ENCODE measurements at regions not wholly inside any gene's neighbourhood (a gene's known extent, or its start where the extent isn't known, plus 50 kb on each side); places are given as distances from the start of the nearest gene placed in this dataset.
"Not testable (repeated sequence)": the region's sequence is repeated elsewhere in the genome, so short reads cannot be mapped to it uniquely, and the experiment has no call there.

DNA sequence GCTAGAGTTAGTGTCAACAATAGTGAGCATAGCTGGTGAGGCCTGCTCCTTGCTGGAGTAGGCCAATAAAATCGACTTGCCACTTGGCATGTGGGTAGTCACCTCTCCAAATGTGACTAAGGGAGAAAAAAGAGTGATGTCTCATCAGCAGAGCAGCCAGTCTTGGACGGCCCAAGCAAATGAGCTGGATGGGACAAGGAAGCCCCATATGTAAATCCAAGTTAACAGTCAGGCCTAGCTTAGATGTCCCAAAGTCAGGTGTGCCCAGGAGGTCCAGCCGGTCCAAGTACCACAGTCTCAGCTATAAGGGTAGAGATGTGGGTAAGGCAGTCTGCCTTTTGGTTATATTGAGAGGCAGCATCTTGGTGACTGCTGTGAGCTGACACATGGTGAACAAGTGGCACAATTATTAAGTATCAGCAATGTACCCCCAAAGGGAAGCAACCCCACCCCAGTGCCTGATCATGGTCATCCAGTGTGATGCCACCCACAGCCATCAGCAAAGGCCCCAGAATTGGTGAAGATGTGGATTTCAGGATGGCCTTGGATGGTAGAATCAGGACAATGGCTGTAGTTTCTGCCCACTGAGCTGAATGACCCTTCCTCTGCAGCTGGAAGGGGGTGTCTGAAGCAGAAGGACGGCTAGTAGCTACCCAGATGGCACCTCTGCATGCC lies 83.4 kb downstream of the TNFRSF13B start:
- no peak for DNase-seq (ENCODE audit: low read depth in 2 of 2)

DNA sequence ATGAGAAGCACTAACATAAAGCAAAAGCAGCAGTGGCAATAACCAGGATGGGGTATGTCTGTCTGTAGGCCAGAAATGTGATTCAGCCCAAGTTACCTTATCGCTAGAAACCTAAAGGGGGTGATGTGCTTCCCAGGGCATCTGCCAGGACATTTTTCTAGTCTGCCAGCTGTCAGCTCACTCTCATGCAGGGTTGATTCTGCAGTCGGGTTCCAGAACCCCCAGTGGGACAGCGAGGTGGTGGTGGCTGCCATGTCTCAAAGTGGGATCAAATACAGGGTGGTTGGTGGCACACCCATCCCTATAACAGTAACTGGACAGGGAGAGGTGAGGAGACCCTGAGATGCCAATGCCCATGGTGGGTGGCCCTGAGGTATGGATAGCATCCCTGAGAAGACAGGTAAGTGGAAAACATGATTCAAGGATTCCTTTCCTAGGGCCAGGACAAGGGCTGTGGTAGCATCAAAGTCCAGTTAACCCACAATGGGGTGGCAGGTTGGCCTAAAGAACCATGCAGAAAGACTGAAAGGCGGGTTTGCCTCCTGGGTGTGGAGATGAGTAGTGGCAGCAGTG lies 84.3 kb downstream of the TNFRSF13B start:
- DNase-seq (ENCODE audit: low read depth in 2 of 2) = no peak

DNA sequence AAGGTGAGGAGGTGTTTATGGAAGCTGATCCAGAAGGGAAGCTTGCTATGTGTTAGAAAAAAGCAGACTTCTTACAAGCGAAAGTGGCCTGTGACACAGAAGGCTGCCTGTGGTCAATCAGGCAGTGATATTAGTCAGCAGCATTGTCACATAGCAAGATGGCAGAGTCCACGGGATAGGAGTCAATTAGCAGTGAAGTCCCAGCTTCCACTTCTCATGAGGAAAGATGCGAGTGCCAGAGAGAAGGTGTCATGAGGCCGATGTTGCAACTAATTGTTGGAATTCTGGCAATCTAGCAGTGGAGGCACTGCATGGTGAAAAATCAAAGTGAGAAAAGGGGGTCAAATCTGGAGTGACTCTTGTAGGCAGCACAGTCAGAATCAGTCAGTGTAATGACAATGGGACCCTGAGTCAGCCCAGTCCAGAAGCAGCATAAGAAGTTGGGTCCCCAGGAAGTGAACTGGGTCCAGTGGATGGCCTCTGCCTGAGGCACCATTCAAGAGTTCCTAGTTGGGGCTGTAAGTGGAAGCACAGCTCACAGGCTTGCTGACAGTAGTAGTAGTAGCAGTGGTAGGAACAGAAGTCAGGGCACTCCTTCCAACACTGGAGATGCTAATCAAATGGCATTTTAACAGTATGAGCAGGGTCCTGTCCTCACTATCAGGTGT lies 85.1 kb downstream of the TNFRSF13B start:
- no peak for DNase-seq (ENCODE audit: low read depth in 2 of 2)

DNA sequence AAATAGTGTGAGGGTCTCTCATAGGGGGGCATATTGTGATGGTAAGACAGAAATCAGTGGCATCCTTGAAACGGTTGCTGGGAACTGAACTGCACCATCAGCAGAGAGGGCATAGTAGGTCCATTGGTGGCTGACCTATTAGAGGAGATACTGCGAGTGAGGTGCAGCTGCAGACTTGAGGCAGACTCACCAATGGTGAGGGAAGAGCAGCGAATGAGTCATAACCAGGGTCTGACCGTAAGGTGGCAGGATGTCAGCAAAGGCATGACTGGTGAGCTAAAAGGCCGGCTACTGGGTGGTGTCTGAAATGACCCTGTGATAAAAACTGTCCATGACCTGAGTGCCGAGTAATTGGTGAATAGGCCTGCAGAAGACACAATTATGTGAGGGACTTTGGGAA lies 86.7 kb downstream of the TNFRSF13B start:
- DNase-seq (ENCODE audit: low read depth in 2 of 2) = not testable (repeated sequence)

DNA sequence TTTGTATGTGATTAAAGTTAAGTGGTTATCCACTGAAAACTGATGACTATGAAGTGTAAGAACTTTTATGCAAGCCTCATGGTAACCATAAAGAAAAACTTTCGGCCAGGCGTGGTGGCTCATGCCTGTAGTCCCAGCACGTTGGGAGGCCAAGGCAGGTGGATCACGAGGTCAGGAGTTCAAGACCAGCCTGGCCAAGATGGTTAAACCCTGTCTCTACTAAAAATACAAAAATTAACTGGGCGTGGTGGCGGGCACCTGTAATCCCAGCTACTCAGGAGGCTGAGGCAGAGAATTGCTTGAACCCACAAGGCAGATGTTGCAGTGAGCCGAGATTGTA lies 89.0 kb downstream of the TNFRSF13B start:
- DNase-seq (ENCODE audit: low read depth in 2 of 2) = not testable (repeated sequence)

DNA sequence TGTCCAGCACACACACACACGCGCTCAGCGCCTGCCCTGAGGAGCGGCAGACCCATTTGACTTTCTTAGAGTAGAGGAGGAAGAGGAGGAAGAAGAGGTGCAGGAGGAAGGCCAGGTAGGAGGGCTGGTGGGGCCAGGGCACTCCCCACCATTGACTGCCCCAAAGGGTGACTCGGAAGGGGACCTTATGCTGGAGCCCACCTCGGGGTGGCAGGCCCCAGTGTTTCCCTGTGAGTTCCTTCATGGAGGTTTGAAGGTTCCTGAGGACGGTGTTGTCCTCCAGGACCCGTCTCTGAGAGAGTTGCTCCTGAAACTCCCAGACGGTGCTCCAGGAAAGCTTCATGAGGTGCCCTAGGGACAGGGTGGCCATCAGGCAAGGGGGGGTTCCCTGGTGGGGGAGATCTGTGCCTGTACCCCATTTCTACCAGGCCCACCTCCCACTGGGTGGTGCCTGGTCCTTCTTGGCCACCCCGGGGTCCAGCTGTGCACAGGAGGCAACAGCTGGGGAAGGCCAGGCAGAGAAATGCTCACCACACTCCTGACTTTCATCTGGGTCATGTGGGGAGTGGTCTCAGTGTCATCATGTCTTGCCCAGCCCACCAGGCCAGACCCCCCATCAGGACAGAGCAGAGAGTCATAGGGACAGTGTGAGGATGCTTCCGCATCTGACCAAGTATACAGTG lies 89.5 kb downstream of the TNFRSF13B start:
- DNase-seq (ENCODE audit: low read depth in 2 of 2) = no peak

DNA sequence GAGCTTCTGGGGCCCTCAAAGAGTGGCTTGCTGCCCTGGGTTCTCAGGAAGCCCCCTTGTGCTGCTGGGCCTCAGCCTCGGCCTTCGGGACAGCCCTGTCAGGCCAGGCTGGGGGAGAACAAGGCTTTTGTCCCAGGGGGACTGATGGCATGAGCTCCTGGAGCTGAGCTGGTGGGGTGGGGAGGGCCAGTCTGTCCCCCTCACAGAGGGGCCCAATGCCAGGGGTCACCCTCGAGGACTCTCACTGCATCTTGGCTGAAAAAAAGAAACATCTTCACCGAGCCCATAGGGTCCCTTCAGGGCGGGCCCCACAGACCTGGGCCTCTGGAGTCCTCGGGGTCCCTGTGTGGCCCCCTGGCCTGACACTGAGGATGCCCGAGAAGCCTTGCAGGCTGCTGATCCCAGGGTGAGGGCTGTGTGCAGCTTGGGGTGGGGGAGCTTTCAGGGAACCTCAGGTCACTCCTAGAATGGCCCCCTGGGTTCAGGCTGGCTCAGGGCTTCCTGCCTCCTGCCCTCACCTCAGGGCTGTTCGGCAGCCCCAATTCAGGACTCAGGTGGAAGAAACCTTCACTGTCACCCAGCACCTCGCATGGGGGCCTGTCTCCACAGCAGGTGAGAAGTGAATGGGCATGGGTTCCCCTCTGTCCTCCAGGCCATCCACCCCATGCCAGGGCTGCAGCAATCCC lies 90.5 kb downstream of the TNFRSF13B start:
- no peak for DNase-seq (ENCODE audit: low read depth in 2 of 2)

DNA sequence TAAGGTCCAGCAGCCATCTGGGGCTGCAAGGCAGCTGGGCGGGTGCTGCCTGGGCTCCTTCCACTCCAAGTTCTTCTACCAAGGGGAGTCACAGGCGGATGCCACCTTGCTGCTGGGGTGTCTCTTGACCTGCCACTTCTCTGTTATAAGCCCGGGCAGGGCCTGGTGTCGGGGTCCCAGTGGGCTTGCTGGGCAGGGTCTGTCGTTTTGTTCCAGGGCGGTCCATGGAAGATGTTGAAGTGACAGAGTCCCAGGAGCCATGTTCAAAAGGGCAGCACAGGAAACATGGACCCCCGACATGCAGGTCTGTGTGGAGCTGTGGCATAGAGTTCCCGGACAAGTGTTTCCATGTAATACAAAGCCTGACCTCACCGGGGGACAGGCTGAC lies 91.1 kb downstream of the TNFRSF13B start:
- no peak for DNase-seq (ENCODE audit: low read depth in 2 of 2)

DNA sequence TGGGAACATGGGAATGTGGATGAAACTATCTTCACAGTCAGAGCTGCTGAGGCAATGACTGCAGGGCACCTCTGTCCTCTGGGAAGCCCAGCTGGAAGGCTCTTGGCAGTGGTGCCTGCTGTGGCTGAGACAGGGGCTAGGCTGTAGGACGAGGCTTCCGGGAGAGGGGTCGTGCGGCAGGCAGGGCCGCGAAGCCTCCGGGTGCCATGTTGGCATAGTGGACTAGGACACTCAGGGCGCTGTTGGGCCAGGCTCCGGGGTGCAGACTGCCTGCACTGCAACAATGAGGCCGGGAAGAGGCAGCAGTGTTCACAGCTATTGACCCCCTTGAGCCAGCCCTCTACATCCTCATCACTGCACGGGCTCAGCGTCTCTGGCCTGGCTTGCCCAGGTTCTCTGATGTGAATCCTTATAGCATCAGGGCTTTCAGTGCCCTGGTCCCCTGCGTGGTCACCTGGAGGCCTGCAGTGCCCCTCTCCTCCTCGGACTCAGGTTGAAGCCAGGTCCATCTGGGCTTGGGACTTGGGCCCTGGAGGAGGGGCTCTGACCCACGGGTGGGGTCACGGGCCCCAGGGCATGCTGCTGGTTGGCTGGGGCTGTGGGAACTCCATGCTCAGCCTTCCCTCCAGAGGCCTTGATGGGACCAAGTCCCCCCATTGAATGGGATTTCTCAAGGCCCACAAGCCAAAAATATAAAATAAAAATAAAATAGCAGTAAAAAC lies 91.6 kb downstream of the TNFRSF13B start:
- DNase-seq (ENCODE audit: low read depth in 2 of 2) = no peak

DNA sequence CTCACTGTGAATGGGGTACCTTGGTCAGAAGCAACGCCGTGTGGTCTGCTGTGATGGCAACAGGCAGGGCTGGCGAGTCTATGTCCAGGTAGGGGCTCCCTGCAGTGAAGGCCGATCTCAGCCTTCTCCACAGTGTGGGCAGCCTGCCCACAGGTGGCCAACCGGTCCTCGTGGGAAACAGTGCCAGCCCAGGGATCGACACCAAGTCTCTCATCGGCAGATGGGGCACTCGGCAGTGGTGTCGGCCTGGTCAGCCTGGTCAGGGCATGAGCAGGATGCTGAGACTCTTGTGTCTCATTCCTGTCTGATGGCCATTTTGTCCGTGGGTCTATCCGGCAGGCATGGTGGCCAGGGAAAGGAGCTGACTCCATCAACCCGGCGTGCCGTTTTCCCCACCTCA lies 92.2 kb downstream of the TNFRSF13B start:
- DNase-seq (ENCODE audit: low read depth in 2 of 2) = no peak

DNA sequence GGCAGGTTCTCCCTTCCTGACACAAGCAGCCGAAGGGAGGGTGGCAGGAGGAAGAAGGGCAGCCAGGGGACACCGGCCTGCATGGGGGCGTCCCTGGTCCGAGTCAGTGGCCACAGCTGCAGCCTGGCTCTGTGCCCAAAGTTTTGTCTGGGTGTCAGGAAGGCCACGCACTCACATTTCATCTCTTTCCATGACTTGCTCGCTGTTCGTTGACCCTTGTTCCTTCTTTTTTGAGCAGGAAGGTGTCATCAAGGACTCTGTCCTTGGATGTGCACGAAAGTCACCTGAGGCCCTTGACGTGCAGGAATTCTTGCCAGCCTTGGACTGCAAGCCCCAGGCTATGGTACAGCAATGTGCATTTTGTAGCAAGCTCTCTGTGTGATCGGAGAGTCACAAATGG lies 93.3 kb downstream of the TNFRSF13B start:
- DNase-seq (ENCODE audit: low read depth in 2 of 2) = no peak

DNA sequence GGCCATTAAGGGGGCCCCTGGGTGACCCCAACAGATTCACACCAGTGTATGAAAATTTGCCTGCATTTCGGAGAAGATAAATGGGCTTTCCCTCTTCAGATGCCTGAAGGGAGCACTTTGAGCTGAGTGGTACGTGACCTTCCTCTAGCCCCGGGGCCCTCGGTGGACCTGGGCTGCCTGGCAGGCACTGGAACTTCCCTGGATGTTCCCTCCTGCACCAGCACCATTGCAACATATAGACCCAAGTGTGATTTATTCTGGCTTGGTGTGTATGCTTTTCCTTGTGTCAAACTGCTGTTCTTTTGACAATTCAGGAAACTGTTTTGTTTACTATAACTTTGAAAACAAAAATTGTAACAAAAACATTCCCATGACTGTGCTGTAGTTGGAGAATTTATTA lies 93.8 kb downstream of the TNFRSF13B start:
- no peak for DNase-seq (ENCODE audit: low read depth in 2 of 2)

DNA sequence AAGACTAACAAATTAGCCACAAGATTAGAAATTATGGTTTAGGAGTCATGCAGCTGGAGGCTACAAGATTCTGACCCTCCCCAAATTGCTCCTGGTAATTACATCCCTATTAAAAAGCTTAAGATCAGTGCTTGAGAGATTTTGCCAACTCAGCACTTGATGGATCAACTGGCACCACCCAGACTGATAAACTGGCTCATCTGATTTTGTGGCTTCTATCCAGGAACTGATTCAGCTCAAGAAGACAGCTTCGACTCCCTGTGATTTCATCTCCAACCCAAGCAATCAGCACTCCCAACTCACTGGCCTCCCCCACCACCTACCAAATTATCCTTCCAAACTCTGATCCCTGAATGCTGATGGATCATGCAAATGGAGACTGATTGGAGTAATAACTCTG lies 94.8 kb downstream of the TNFRSF13B start:
- DNase-seq (ENCODE audit: low read depth in 2 of 2) = no peak

DNA sequence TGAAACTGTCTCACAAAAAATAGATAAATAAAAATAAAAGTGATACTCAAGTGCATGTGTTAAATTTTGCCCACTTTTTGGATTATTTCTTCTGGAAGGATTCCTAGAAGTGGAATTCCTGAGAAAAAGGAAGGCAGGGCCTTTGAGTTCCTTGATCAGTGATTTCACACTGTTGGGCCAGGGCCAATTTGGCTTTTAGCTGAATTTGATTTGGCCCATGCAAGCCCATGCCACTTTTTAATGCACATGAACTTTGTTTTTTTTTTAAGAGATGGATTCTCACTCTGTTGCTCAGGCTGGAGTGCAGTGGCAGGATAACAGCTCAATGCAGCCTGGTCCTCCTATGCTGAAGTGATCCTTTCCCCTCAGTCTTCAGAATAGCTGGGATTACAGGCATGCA lies 96.3 kb downstream of the TNFRSF13B start:
- no peak for DNase-seq (ENCODE audit: low read depth in 2 of 2)

DNA sequence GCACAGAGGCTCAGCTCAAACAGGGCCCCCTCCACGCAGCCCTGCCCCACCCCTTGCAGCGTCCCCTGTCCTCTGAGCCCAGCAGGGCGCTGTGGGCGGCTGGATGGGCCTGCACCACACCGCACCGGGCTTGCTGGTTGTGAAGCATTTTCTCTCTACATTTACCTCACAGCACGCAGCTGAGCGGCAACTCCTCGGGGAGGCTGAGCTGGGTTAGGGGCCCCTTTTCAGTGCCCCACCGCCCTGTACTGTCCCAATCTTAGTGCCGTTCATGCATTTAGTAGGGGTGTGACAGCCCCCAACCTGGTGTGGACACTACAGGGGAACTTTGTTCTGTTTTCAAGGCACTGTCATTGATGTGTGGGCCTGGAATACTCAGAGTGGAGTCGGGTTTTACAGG lies 97.7 kb downstream of the TNFRSF13B start:
- not testable (repeated sequence) for DNase-seq (ENCODE audit: low read depth in 2 of 2)

DNA sequence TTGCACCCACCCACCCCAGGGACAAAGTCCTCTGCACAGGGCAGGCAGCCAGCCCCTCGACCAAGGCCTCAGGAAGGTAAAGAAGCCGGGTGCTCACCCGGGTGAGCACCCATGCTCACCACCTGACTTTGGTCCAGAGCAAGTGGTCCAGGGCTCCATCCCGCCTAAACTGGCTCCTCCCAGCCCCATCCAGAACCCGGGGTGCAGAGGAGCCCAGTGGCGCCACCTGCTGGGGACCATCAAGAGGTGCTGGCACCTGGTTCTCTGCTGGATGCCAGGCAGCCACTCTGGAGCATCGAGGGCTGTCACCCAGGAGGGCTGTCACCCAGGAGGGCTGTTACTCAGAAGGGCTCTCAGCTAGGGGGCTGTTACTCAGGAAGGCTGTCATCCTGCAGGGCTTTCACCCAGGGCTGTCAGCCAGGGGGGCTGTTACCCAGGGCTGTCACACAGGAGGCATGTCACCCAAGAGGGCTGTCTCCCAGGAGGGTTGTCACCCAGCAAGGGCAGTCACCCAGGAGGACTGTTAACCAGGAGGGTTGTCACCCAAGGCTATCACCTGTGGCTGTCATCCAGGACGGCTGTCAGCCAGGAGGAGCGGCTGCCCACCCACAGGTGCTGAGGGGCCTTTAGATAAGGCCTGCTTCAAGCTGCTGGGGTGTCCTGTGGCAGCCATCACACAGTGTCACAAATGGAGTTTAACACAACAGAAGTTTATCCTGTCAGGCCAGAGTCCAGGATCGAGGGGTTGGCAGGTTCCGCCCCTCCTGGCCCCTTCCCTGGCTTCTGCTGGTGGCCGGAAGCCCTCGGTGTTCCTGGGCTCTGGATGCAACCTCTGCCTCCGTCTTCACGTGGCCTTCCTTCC lies 98.5 kb downstream of the TNFRSF13B start:
- peak in 1 of 2 donors; percentile 15 for DNase-seq (ENCODE audit: low read depth in 2 of 2)

DNA sequence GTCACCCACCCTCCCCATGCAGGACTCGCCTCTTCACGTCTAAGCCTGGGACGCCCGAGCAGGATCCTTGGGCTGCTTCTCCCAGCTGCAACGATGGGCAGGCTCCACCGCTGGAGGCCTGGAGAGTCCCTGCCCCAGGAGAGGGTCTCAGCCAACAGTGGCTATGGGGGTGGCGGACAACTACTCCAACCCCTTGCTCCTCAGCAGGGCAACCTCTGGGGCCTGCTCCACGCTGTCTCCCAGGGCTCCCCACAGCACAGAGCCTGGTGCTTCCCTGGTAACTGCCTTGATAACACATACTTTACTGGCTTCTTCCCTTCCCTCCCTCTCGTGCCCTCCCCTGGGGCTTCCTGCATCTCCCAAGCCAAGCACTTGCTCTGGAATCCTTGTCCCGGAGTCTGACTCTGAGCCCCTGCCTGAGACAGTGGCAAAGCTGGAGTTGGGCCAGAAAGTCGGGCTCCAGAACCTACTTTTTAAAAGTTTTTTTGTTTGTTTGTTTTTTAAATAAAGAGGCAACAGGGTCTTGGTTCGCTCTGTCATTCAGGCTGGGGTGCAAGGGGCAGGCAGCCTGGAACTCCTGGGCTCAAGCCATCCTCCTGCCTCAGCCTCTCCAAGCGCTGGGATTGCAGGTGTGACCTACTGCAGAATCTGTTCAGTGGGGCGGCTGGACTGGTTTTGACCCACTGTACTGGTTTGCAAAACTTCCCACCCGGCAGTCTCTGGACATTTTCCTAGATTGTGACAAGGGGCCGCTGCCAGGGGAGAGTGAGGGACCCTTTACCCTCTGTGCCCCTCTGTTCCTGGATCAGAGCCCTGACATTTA lies 99.4 kb downstream of the TNFRSF13B start:
- DNase-seq (ENCODE audit: low read depth in 2 of 2) = no peak

DNA sequence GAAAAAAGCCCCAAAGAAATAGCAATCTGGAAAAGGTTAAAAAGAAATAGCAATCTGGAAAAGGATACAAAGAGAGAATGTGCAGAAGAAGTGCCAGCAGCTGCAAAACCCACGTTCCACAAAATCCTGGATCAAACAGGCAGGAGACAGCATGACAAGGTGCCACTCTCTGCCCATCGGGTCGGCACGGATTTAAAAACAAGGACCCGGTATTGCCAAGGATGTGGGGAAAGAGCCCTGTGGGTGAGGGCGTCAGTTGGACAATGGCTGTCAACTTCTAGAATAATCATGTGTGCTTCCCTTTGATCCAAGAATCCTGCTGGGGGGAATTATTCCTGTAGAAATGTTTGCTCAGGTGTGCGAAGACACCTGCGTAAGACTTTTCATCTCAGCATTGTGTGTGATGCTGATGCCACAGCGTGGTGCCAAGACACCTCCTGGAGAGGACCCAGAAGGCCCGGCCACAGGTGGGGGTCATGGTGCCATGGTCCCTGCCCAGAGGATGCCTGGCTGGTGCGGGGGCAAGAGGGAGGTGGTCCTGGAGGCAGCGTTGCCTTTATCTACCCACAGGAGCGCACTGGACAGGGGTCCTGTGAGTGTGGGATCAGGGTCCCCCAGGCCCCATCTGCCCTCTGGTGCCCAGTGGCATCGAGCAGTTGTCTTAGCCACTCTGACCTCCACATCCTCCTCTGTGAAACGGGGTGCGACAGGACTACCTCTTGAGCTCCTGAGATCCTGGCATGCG lies 100.3 kb downstream of the TNFRSF13B start:
- not testable (repeated sequence) for DNase-seq (ENCODE audit: low read depth in 2 of 2)
